Mesenchymal stem cell (in vitro differentiated cells and primary cell): ENCODE measurements at regions not wholly inside any gene's neighbourhood (a gene's known extent, or its start where the extent isn't known, plus 50 kb on each side); places are given as distances from the start of the nearest gene placed in this dataset.

Experiments
- DNase-seq: peaks from one replicate; pipeline ENCODE4 v3.0.0-alpha.2; 2013
- H2AFZ ChIP-seq: one replicate; pipeline ENCODE4 v1.6.1; 2013; ENCODE audit warnings: low read depth, mild to moderate bottlenecking, control low read depth, inconsistent platforms, low read length, moderate library complexity
- H2AK5ac ChIP-seq: 2 replicates; pipeline ENCODE4 v1.6.1; 2013; ENCODE audit warnings: low read length, moderate library complexity, mild to moderate bottlenecking, inconsistent platforms; ENCODE audit not compliant: severe bottlenecking
- H2BK120ac ChIP-seq: one replicate; pipeline ENCODE4 v1.6.1; 2013; ENCODE audit warnings: low read depth, mild to moderate bottlenecking, inconsistent platforms, low read length, moderate library complexity
- H2BK12ac ChIP-seq, 2 experiments: one replicate each; pipeline ENCODE4 v1.6.1; 2013; ENCODE audit warnings: inconsistent platforms in 2 of 2, low read length in 2 of 2, mild to moderate bottlenecking in 2 of 2, moderate library complexity in 2 of 2, control low read depth in 1 of 2
- H2BK15ac ChIP-seq: one replicate; pipeline ENCODE4 v1.6.1; 2013; ENCODE audit warnings: mild to moderate bottlenecking, low read depth, inconsistent platforms; ENCODE audit not compliant: poor library complexity, severe bottlenecking
- H2BK5ac ChIP-seq: 2 replicates; pipeline ENCODE4 v1.6.1; 2013; ENCODE audit warnings: low read depth, mild to moderate bottlenecking, low read length, control low read depth, inconsistent platforms; ENCODE audit not compliant: poor library complexity, severe bottlenecking
- H3K14ac ChIP-seq, 2 experiments: one replicate each; pipeline ENCODE4 v1.6.1; 2013; ENCODE audit warnings: inconsistent platforms in 2 of 2, low read length in 2 of 2, control low read depth in 1 of 2, mild to moderate bottlenecking in 1 of 2, moderate library complexity in 1 of 2
- H3K18ac ChIP-seq, 2 experiments: one replicate each; pipeline ENCODE4 v1.6.1; 2013; ENCODE audit warnings: inconsistent platforms in 2 of 2, low read length in 2 of 2, control low read depth in 1 of 2, low read depth in 1 of 2, mild to moderate bottlenecking in 1 of 2
- H3K23ac ChIP-seq, 2 experiments: one replicate each; pipeline ENCODE4 v1.6.1; 2013; ENCODE audit warnings: inconsistent platforms in 2 of 2, low read length in 2 of 2, mild to moderate bottlenecking in 2 of 2, moderate library complexity in 2 of 2, control low read depth in 1 of 2
- H3K27ac ChIP-seq: 2 replicates; pipeline ENCODE4 v1.5.1; 2013; ENCODE audit warnings: mild to moderate bottlenecking, moderate library complexity, low read length, control low read depth, inconsistent platforms; ENCODE audit not compliant: poor library complexity, severe bottlenecking
- H3K27me3 ChIP-seq, 2 experiments: 2 replicates each; pipeline versions ENCODE4 v1.6.1 to v1.7.0; 2013; ENCODE audit warnings: low read length in 2 of 2, mild to moderate bottlenecking in 2 of 2, moderate library complexity in 2 of 2, control low read depth in 1 of 2, inconsistent platforms in 1 of 2; ENCODE audit not compliant: control insufficient read depth in 1 of 2, insufficient read depth in 1 of 2
- H3K36me3 ChIP-seq, 2 experiments: 2 replicates each; pipeline versions ENCODE4 v1.6.1 to v1.7.0; 2013; ENCODE audit warnings: low read length in 2 of 2, control low read depth in 1 of 2, inconsistent platforms in 1 of 2, low read depth in 1 of 2, mild to moderate bottlenecking in 1 of 2; ENCODE audit not compliant: insufficient read depth in 2 of 2, control insufficient read depth in 1 of 2
- H3K4ac ChIP-seq, 2 experiments: one replicate each; pipeline ENCODE4 v1.6.1; 2013; ENCODE audit warnings: inconsistent platforms in 2 of 2, low read length in 2 of 2, mild to moderate bottlenecking in 2 of 2, moderate library complexity in 2 of 2, control low read depth in 1 of 2, low read depth in 1 of 2
- H3K4me1 ChIP-seq: 2 replicates; pipeline ENCODE4 v1.6.1; 2013; ENCODE audit warnings: low read depth, low read length, control low read depth; ENCODE audit not compliant: control insufficient read depth, insufficient read depth
- H3K4me2 ChIP-seq: 2 replicates; pipeline ENCODE4 v1.6.1; 2013; ENCODE audit warnings: low read length, mild to moderate bottlenecking, inconsistent platforms; ENCODE audit not compliant: poor library complexity, severe bottlenecking
- H3K4me3 ChIP-seq, 2 experiments: 2 replicates each; pipeline versions ENCODE4 v1.5.1 to v1.7.0; 2013; ENCODE audit warnings: low read length in 2 of 2, mild to moderate bottlenecking in 2 of 2, control low read depth in 1 of 2, low read depth in 1 of 2; ENCODE audit not compliant: insufficient read depth in 1 of 2
- H3K79me1 ChIP-seq: replicated peaks from 2 replicates; pipeline ENCODE4 v1.6.1; 2013; ENCODE audit warnings: mild to moderate bottlenecking, control low read depth, low read length, inconsistent platforms; ENCODE audit not compliant: poor library complexity, severe bottlenecking
- H3K9ac ChIP-seq: 2 replicates; pipeline ENCODE4 v1.7.0; 2013; ENCODE audit warnings: mild to moderate bottlenecking, low read length, moderate library complexity
- H3K9me3 ChIP-seq: 2 replicates; pipeline ENCODE4 v1.7.0; 2013; ENCODE audit warnings: mild to moderate bottlenecking, low read length; ENCODE audit not compliant: control insufficient read depth
- H4K8ac ChIP-seq: one replicate; pipeline ENCODE4 v1.6.1; 2013; ENCODE audit warnings: inconsistent platforms, mild to moderate bottlenecking, low read length, moderate library complexity
- H4K91ac ChIP-seq: one replicate; pipeline ENCODE4 v1.6.1; 2013; ENCODE audit warnings: mild to moderate bottlenecking, low read length, inconsistent platforms
- WGBS: methylation state at CpG from one replicate; pipeline ENCODE4 v1.1.7; 2013; ENCODE audit warnings: mixed read lengths; 5-methylcytosine and 5-hydroxymethylcytosine counted together

GRCh38 chr4:125132729-125133128 is 182.0 kb upstream of the FAT4 start:
- Histone ChIP-seq H3K14ac (no peak overlapping the region), H3K4me1 (no peaks in the 10 kb centered on the region), H3K4me3 (no peak overlapping the region), H4K91ac (no peak overlapping the region), H3K27me3 (no peaks in the 10 kb centered on the region), H3K4me2 (no peak overlapping the region), H3K23ac (no peak overlapping the region), H3K36me3 (no peaks in the 10 kb centered on the region), H2BK120ac (no peak overlapping the region), H3K18ac (no peak overlapping the region), H3K27ac (no peak overlapping the region), H2BK12ac (no peak overlapping the region), H3K9me3 (no peaks in the 10 kb centered on the region), H3K9ac (no peak overlapping the region), H2AK5ac (no peak overlapping the region), H2BK15ac (no peak overlapping the region), H3K4ac (no peak overlapping the region), H4K8ac (no peak overlapping the region), H2AFZ (no peak overlapping the region), H2BK5ac (no peak overlapping the region), H3K79me1 (no peaks in the 10 kb centered on the region)
- DNase-seq: no peak
- WGBS: 93% methylated on average over 2 of the region's 2 CpGs

GRCh38 chr4:125131891-125132680 is 182.7 kb upstream of the FAT4 start:
- Histone ChIP-seq H3K18ac (no peak overlapping the region), H4K91ac (no peak overlapping the region), H3K4me1 (no peaks in the 10 kb centered on the region), H2AK5ac (no peak overlapping the region), H2BK120ac (no peak overlapping the region), H3K23ac (no peak overlapping the region), H3K27ac (no peak overlapping the region), H2BK15ac (no peak overlapping the region), H3K27me3 (no peaks in the 10 kb centered on the region), H3K4me3 (no peak overlapping the region), H2AFZ (no peak overlapping the region), H3K14ac (no peak overlapping the region), H3K9me3 (no peaks in the 10 kb centered on the region), H2BK5ac (no peak overlapping the region), H3K79me1 (no peaks in the 10 kb centered on the region), H2BK12ac (no peak overlapping the region), H3K4me2 (no peak overlapping the region), H3K9ac (no peak overlapping the region), H4K8ac (no peak overlapping the region), H3K4ac (no peak overlapping the region), H3K36me3 (no peaks in the 10 kb centered on the region)
- no peak for DNase-seq
- WGBS: 89% methylated on average over 2 of the region's 2 CpGs

- Histone ChIP-seq H3K14ac (no peak overlapping the region), H2BK15ac (no peak overlapping the region), H2BK12ac (no peak overlapping the region), H3K18ac (no peak overlapping the region), H4K91ac (no peak overlapping the region), H3K4ac (no peak overlapping the region), H3K79me1 (no peaks in the 10 kb centered on the region), H3K36me3 (no peaks in the 10 kb centered on the region), H2AK5ac (no peak overlapping the region), H2AFZ (no peak overlapping the region), H3K27me3 (no peaks in the 10 kb centered on the region), H4K8ac (no peak overlapping the region), H3K4me2 (no peak overlapping the region), H2BK5ac (no peak overlapping the region), H3K9ac (no peak overlapping the region), H3K23ac (no peak overlapping the region), H3K4me1 (no peaks in the 10 kb centered on the region), H3K9me3 (no peaks in the 10 kb centered on the region), H3K27ac (no peak overlapping the region), H3K4me3 (no peak overlapping the region), H2BK120ac (no peak overlapping the region)
- WGBS: 89% methylated on average over 3 of the region's 3 CpGs
- no peak for DNase-seq
These were observed 189.5 kb upstream of the FAT4 start for GRCh38 chr4:125125276-125125675.

- no peak overlapping the region for H3K23ac ChIP-seq
These were observed 191.1 kb upstream of the FAT4 start for GRCh38 chr4:125123570-125124109.

More at GRCh38 chr4:125123570-125124109, 191.1 kb upstream of the FAT4 start:
- Histone ChIP-seq H3K4me1 (no peaks in the 10 kb centered on the region), H3K4ac (no peak overlapping the region), H2AK5ac (no peak overlapping the region), H2BK120ac (no peak overlapping the region), H3K36me3 (no peaks in the 10 kb centered on the region), H4K91ac (no peak overlapping the region), H2BK15ac (no peak overlapping the region), H3K14ac (no peak overlapping the region), H3K18ac (no peak overlapping the region), H3K9ac (no peak overlapping the region), H3K4me2 (no peak overlapping the region), H3K79me1 (no peaks in the 10 kb centered on the region), H3K27ac (no peak overlapping the region), H3K27me3 (no peaks in the 10 kb centered on the region), H4K8ac (no peak overlapping the region), H2AFZ (no peak overlapping the region), H3K4me3 (no peak overlapping the region), H3K9me3 (no peaks in the 10 kb centered on the region), H2BK12ac (no peak overlapping the region), H2BK5ac (no peak overlapping the region)
- 100% methylated on average over 2 of the region's 3 CpGs for WGBS
- DNase-seq: no peak
